NB4 (cell line): ENCODE measurements at regions not wholly inside any gene's neighbourhood (a gene's known extent, or its start where the extent isn't known, plus 50 kb on each side); places are given as distances from the start of the nearest gene placed in this dataset.

Experiments used
- MYC ChIP-seq: IDR thresholded peaks from 2 replicates; pipeline ENCODE4 v1.6.1; 2011; ENCODE audit warnings: low read depth, low read length
- POLR2A ChIP-seq: IDR thresholded peaks from 2 replicates; pipeline ENCODE4 v1.6.1; 2011; ENCODE audit warnings: mild to moderate bottlenecking; ENCODE audit not compliant: insufficient read length; ENCODE audit errors: extremely low read depth
- TF ChIP-seq, protein P1 (sequence below): IDR thresholded peaks from one replicate; pipeline ENCODE4 v1.5.1; 2012; ENCODE audit warnings: low read depth, low read length

DNA sequence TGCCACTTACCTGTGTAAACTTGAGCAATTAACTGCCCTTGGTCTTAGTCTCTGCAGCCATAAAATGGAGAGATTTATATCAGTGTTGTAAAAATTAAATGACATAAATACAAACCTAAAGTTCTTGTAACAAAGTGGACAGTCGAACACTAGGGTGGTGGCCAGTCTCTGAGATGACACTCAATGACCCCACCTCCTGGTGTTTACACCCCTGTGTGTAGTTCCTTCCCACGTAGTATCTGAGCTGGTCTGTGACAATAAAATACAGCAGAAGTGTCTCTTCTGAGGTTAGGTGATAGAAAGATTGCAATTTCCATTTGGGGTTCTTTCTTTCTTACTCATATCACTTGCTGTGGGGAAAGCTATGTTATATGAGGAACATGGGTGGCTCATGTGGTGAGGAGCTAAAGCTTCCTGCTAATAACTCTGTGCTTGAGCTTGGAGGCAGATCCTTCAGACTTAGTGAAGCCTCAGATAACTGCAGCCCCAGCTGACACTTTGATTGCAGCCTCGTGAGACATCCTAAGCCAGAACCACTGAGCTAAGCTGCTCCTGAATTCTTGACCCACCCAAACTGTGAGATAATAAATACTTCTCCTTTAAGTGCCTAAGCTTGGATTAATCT is 173.4 kb upstream of the CHD1 start:
- TF ChIP-seq, protein P1, sequence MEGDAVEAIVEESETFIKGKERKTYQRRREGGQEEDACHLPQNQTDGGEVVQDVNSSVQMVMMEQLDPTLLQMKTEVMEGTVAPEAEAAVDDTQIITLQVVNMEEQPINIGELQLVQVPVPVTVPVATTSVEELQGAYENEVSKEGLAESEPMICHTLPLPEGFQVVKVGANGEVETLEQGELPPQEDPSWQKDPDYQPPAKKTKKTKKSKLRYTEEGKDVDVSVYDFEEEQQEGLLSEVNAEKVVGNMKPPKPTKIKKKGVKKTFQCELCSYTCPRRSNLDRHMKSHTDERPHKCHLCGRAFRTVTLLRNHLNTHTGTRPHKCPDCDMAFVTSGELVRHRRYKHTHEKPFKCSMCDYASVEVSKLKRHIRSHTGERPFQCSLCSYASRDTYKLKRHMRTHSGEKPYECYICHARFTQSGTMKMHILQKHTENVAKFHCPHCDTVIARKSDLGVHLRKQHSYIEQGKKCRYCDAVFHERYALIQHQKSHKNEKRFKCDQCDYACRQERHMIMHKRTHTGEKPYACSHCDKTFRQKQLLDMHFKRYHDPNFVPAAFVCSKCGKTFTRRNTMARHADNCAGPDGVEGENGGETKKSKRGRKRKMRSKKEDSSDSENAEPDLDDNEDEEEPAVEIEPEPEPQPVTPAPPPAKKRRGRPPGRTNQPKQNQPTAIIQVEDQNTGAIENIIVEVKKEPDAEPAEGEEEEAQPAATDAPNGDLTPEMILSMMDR, result no peak
- no peak for TF ChIP-seq POLR2A
- TF ChIP-seq MYC, result no peak
